H9 (cell line): ENCODE measurements at regions not wholly inside any gene's neighbourhood (a gene's known extent, or its start where the extent isn't known, plus 50 kb on each side); places are given as distances from the start of the nearest gene placed in this dataset.

Experiments used
- DNase-seq: peaks from one replicate; pipeline ENCODE4 v3.0.0-alpha.2; 2017
- H2AFZ ChIP-seq: one replicate; pipeline ENCODE4 v1.6.1; 2013; ENCODE audit warnings: mild to moderate bottlenecking, low read length, control low read depth, moderate library complexity
- H2AK5ac ChIP-seq: 2 replicates; pipeline ENCODE4 v1.6.1; 2013; ENCODE audit warnings: low read length, control low read depth, mixed read lengths; ENCODE audit not compliant: insufficient read length
- H2BK120ac ChIP-seq: one replicate; pipeline ENCODE4 v1.6.1; 2013; ENCODE audit warnings: low read depth, mild to moderate bottlenecking, low read length, control low read depth, inconsistent platforms; ENCODE audit not compliant: poor library complexity, severe bottlenecking
- H2BK12ac ChIP-seq: 2 replicates; pipeline ENCODE4 v1.6.1; 2013; ENCODE audit warnings: low read length, control low read depth, mixed read lengths, low read depth; ENCODE audit not compliant: insufficient read length
- H2BK15ac ChIP-seq: 2 replicates; pipeline ENCODE4 v1.6.1; 2013; ENCODE audit warnings: low read depth, low read length, control low read depth
- H2BK20ac ChIP-seq: one replicate; pipeline ENCODE4 v1.6.1; 2013; ENCODE audit warnings: low read depth, mild to moderate bottlenecking, low read length, control low read depth, inconsistent platforms; ENCODE audit not compliant: poor library complexity, severe bottlenecking
- H2BK5ac ChIP-seq: 2 replicates; pipeline ENCODE4 v1.6.1; 2013; ENCODE audit warnings: low read length, control low read depth, mixed read lengths; ENCODE audit not compliant: insufficient read length
- H3K14ac ChIP-seq: 2 replicates; pipeline ENCODE4 v1.6.1; 2013; ENCODE audit warnings: low read length, control low read depth; ENCODE audit not compliant: insufficient read depth
- H3K18ac ChIP-seq: 2 replicates; pipeline ENCODE4 v1.6.1; 2013; ENCODE audit warnings: low read depth, mild to moderate bottlenecking, mixed read lengths, low read length, control low read depth; ENCODE audit not compliant: insufficient read length
- H3K23ac ChIP-seq: 2 replicates; pipeline ENCODE4 v1.6.1; 2013; ENCODE audit warnings: low read length, control low read depth, mixed read lengths, low read depth; ENCODE audit not compliant: insufficient read length
- H3K23me2 ChIP-seq: 2 replicates; pipeline ENCODE4 v1.6.1; 2013; ENCODE audit warnings: low read depth, mild to moderate bottlenecking, mixed read lengths, low read length, control low read depth; ENCODE audit not compliant: insufficient read length, poor library complexity, severe bottlenecking
- H3K27ac ChIP-seq: 2 replicates; pipeline ENCODE4 v1.5.1; 2013; ENCODE audit warnings: low read length, control low read depth, mixed read lengths, low read depth; ENCODE audit not compliant: insufficient read length
- H3K27me3 ChIP-seq: 2 replicates; pipeline ENCODE4 v1.6.1; 2013; ENCODE audit warnings: low read length, control low read depth, inconsistent platforms; ENCODE audit not compliant: insufficient read depth
- H3K4ac ChIP-seq: 2 replicates; pipeline ENCODE4 v1.6.1; 2013; ENCODE audit warnings: low read depth, mild to moderate bottlenecking, control low read depth, inconsistent platforms, low read length, moderate library complexity
- H3K4me1 ChIP-seq: 2 replicates; pipeline ENCODE4 v1.6.1; 2013; ENCODE audit warnings: low read length, control low read depth, inconsistent platforms; ENCODE audit not compliant: insufficient read depth
- H3K4me2 ChIP-seq: 2 replicates; pipeline ENCODE4 v1.6.1; 2013; ENCODE audit warnings: low read length, control low read depth, mixed read lengths; ENCODE audit not compliant: insufficient read length, insufficient read depth
- H3K56ac ChIP-seq: 2 replicates; pipeline ENCODE4 v1.6.1; 2013; ENCODE audit warnings: low read depth, mild to moderate bottlenecking, mixed read lengths, low read length, control low read depth; ENCODE audit not compliant: insufficient read length
- H3K79me1 ChIP-seq: 2 replicates; pipeline ENCODE4 v1.6.1; 2013; ENCODE audit warnings: low read depth, mild to moderate bottlenecking, moderate library complexity, low read length, control low read depth, inconsistent platforms; ENCODE audit not compliant: insufficient read depth, poor library complexity, severe bottlenecking
- H3K79me2 ChIP-seq: 2 replicates; pipeline ENCODE4 v1.6.1; 2013; ENCODE audit warnings: low read length, control low read depth, inconsistent platforms; ENCODE audit not compliant: insufficient read depth
- H3K9ac ChIP-seq: 2 replicates; pipeline ENCODE4 v1.6.1; 2013; ENCODE audit warnings: low read length, control low read depth, mixed read lengths; ENCODE audit not compliant: insufficient read length; ENCODE audit errors: extremely low read depth
- H3K9me3 ChIP-seq: one replicate; pipeline ENCODE4 v1.6.1; 2013; ENCODE audit warnings: low read depth, low read length, inconsistent platforms; ENCODE audit not compliant: control insufficient read depth
- H3T11ph ChIP-seq: one replicate; pipeline ENCODE4 v1.6.1; 2013; ENCODE audit warnings: mild to moderate bottlenecking, low read length, control low read depth, inconsistent platforms
- H4K20me1 ChIP-seq: one replicate; pipeline ENCODE4 v1.6.1; 2013; ENCODE audit not compliant: control insufficient read depth, insufficient read length, insufficient read depth
- H4K5ac ChIP-seq: 2 replicates; pipeline ENCODE4 v1.6.1; 2013; ENCODE audit warnings: low read depth, mild to moderate bottlenecking, mixed read lengths, low read length, control low read depth; ENCODE audit not compliant: insufficient read length
- H4K8ac ChIP-seq: replicated peaks from 2 replicates; pipeline ENCODE4 v1.6.1; 2013; ENCODE audit warnings: low read length, control low read depth, mixed read lengths, low read depth; ENCODE audit not compliant: insufficient read length
- H4K91ac ChIP-seq: 2 replicates; pipeline ENCODE4 v1.6.1; 2013; ENCODE audit warnings: low read depth, mild to moderate bottlenecking, moderate library complexity, mixed read lengths, low read length, control low read depth; ENCODE audit not compliant: insufficient read length
- H3K27ac Mint-ChIP-seq, 3 experiments: 2 replicates in 2 of 3; 3 replicates in 1 of 3; pipeline ENCODE4 v1.8.0; 2020 to 2021; ENCODE audit warnings: mixed read lengths in 3 of 3, mild to moderate bottlenecking in 1 of 3, moderate library complexity in 1 of 3
- H3K27me3 Mint-ChIP-seq: 2 replicates; pipeline ENCODE4 v1.8.0; 2021; ENCODE audit warnings: low read depth, mild to moderate bottlenecking, moderate library complexity, mixed read lengths
- H3K36me3 Mint-ChIP-seq, 3 experiments: 2 replicates in 2 of 3; 3 replicates in 1 of 3; pipeline ENCODE4 v1.8.0; 2020 to 2021; ENCODE audit warnings: low read depth in 3 of 3, mixed read lengths in 3 of 3; ENCODE audit not compliant: insufficient read depth in 1 of 3
- H3K4me1 Mint-ChIP-seq, 2 experiments: 2 replicates each; pipeline ENCODE4 v1.8.0; 2020; ENCODE audit warnings: mixed read lengths in 2 of 2
- H3K4me3 Mint-ChIP-seq, 2 experiments: 2 replicates in 1 of 2; 3 replicates in 1 of 2; pipeline ENCODE4 v1.8.0; 2020 to 2021; ENCODE audit warnings: mild to moderate bottlenecking in 2 of 2, mixed read lengths in 2 of 2, moderate library complexity in 1 of 2
- H3K9me3 Mint-ChIP-seq, 2 experiments: 2 replicates in 1 of 2; 3 replicates in 1 of 2; pipeline ENCODE4 v1.8.0; 2020; ENCODE audit warnings: mild to moderate bottlenecking in 2 of 2, mixed read lengths in 2 of 2, moderate library complexity in 1 of 2
- WGBS: extraction: QIAGEN DNeasy Blood & Tissue Kit; methylation state at CpG from one replicate; pipeline ENCODE4 v1.1.7; 2013; ENCODE audit warnings: missing lambda C conversion rate, low lambda C conversion rate, mixed read lengths; ENCODE audit not compliant: insufficient read length; ENCODE audit errors: extremely low coverage; 5-methylcytosine and 5-hydroxymethylcytosine counted together
- TF ChIP-seq, protein P1 (sequence below): fragments of 200-600 bp; sonication (generic); conservative IDR thresholded peaks from 3 replicates; pipeline ENCODE4 v1.8.0; 2021; ENCODE audit warnings: antibody characterized with exemption, mild to moderate bottlenecking

DNA sequence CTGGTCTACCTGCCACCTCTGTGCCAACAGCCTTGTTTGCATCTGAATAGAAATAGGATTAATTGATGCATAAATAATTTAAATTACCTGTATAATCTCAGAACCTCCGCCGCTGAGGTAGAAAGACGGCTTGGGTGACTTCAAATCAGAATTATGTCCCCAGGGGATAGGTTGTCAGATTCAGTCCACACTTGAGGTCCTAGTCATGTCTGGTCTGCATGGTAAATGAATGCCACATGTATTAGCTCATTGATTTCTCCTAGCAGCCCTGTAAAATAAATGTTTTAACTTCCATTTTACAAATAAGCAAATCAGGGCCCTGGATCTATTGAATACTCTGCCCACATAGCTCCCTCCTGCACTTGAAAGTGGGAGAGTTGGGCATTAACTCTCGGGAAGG is 368.0 kb upstream of the WWC1 start:
- Histone ChIP-seq H4K5ac (no peak overlapping the region), H3K79me2 (no peaks in the 10 kb centered on the region), H3K14ac (no peak overlapping the region), H4K20me1 (no peaks in the 10 kb centered on the region), H3K9me3 (no peaks in the 10 kb centered on the region), H2BK20ac (no peak overlapping the region), H2BK15ac (no peak overlapping the region), H3K4ac (no peak overlapping the region), H3K4me1 (peaks cover 4% of the 10 kb centered on the region; the same call in 1 of the 2 replicates), H3T11ph (no peak overlapping the region), H3K27ac (no peak overlapping the region), H4K8ac (no peak overlapping the region), H2BK5ac (no peak overlapping the region), H2AFZ (no peak overlapping the region), H3K56ac (no peak overlapping the region), H2BK12ac (no peak overlapping the region), H3K9ac (no peak overlapping the region), H3K79me1 (no peaks in the 10 kb centered on the region), H2AK5ac (no peak overlapping the region), H2BK120ac (no peak overlapping the region), H3K23me2 (no peaks in the 10 kb centered on the region), H3K18ac (no peak overlapping the region), H3K27me3 (no peaks in the 10 kb centered on the region), H4K91ac (no peak overlapping the region), H3K23ac (no peak overlapping the region), H3K4me2 (no peak overlapping the region)
- TF ChIP-seq, protein P1, sequence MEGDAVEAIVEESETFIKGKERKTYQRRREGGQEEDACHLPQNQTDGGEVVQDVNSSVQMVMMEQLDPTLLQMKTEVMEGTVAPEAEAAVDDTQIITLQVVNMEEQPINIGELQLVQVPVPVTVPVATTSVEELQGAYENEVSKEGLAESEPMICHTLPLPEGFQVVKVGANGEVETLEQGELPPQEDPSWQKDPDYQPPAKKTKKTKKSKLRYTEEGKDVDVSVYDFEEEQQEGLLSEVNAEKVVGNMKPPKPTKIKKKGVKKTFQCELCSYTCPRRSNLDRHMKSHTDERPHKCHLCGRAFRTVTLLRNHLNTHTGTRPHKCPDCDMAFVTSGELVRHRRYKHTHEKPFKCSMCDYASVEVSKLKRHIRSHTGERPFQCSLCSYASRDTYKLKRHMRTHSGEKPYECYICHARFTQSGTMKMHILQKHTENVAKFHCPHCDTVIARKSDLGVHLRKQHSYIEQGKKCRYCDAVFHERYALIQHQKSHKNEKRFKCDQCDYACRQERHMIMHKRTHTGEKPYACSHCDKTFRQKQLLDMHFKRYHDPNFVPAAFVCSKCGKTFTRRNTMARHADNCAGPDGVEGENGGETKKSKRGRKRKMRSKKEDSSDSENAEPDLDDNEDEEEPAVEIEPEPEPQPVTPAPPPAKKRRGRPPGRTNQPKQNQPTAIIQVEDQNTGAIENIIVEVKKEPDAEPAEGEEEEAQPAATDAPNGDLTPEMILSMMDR: no peak
- Mint-ChIP-seq H3K4me1 (peaks cover under 1 to 9% of the 10 kb centered on the region in 2 experiments; a peak in 3 of 4 replicates), H3K9me3 (peaks cover 3 to 9% of the 10 kb centered on the region in 2 experiments; a peak in 2 of 5 replicates), H3K27me3 (no peaks in the 10 kb centered on the region), H3K27ac (no peak overlapping the region), H3K4me3 (no peak overlapping the region), H3K36me3 (peaks cover 0 to 2% (median 0%) of the 10 kb centered on the region in 3 experiments; a peak in 2 of 7 replicates)
- DNase-seq: no peak
- WGBS: no CpG with 5 or more reads among the region's 4 CpGs
